Activated T-helper 1 cell treated with anti-CD3 and anti-CD28 coated beads, Interleukin-12 subunit alpha, Interleukin-12 subunit beta, Interleukin-2, Interleukin-4 antibody, amounts not matched to agents 30 ng/mL and 10 ng/mL and 1 ng/mL, durations not matched to agents 14 hours and 24 hours and 36 hours (primary cell): ENCODE measurements at regions not wholly inside any gene's neighbourhood (a gene's known extent, or its start where the extent isn't known, plus 50 kb on each side); places are given as distances from the start of the nearest gene placed in this dataset.
"Not testable (repeated sequence)": the region's sequence is repeated elsewhere in the genome, so short reads cannot be mapped to it uniquely, and the experiment has no call there.

ENCODE experiments used
- DNase-seq: peaks from one replicate; pipeline ENCODE4 v3.0.0; 2021; ENCODE audit warnings: low spot score
- H3K27ac Mint-ChIP-seq: one replicate; pipeline ENCODE4 v1.8.0; 2021; ENCODE audit warnings: mild to moderate bottlenecking, mixed read lengths
- H3K27me3 Mint-ChIP-seq: one replicate; pipeline ENCODE4 v1.8.0; 2022; ENCODE audit warnings: mild to moderate bottlenecking, moderate library complexity, mixed read lengths; ENCODE audit not compliant: insufficient read depth
- H3K36me3 Mint-ChIP-seq: one replicate; pipeline ENCODE4 v1.8.0; 2021; ENCODE audit warnings: low read depth, mixed read lengths
- H3K4me1 Mint-ChIP-seq: one replicate; pipeline ENCODE4 v1.8.0; 2021; ENCODE audit warnings: low read depth, mixed read lengths
- H3K4me3 Mint-ChIP-seq: one replicate; pipeline ENCODE4 v1.8.0; 2021; ENCODE audit warnings: mild to moderate bottlenecking, moderate library complexity, mixed read lengths
- H3K9me3 Mint-ChIP-seq: one replicate; pipeline ENCODE4 v1.8.0; 2021; ENCODE audit warnings: mixed read lengths
- intact Hi-C: fragments of 100-400 bp; cut with micrococcal nuclease; formaldehyde crosslinking; loops from one replicate; pipeline ENCODE4 v1.15.1; 2024

GRCh38 chr5:176041248-176041994 lies 73.3 kb upstream of the THOC3 start:
- DNase-seq, H3K9me3 Mint-ChIP-seq, H3K27ac Mint-ChIP-seq, H3K4me3 Mint-ChIP-seq, H3K36me3 Mint-ChIP-seq, H3K4me1 Mint-ChIP-seq, intact Hi-C loops, H3K27me3 Mint-ChIP-seq: not testable (repeated sequence)

- H3K4me3 Mint-ChIP-seq, intact Hi-C loops, H3K27me3 Mint-ChIP-seq, DNase-seq, H3K9me3 Mint-ChIP-seq, H3K27ac Mint-ChIP-seq, H3K36me3 Mint-ChIP-seq, H3K4me1 Mint-ChIP-seq: not testable (repeated sequence)
These were observed 74.0 kb upstream of the THOC3 start for GRCh38 chr5:176042020-176042658.

GRCh38 chr5:176043252-176043829 lies 75.2 kb upstream of the THOC3 start:
- H3K27ac Mint-ChIP-seq, H3K4me1 Mint-ChIP-seq, H3K4me3 Mint-ChIP-seq, intact Hi-C loops, H3K9me3 Mint-ChIP-seq, H3K36me3 Mint-ChIP-seq, DNase-seq, H3K27me3 Mint-ChIP-seq: not testable (repeated sequence)

DNA sequence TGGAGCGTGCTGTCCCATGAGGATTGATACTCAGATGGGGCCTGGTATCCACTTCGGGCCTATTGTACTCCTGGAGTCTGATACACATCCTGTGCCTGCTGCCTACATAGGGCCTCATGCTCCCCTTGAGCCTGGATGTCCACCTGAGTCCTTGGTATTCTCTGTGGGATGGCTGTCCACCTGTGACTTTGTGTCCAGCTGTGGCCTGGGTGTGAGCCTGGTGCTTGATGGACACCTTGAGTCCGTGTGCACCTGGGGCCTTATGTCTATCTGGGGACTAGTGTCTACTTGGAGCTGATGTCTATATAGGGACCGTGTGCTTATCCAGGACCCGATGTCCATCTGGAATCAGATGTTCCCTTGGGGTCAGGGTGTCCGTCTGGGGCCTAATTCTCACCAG lies 75.9 kb upstream of the THOC3 start:
- not testable (repeated sequence) for H3K27me3 Mint-ChIP-seq

GRCh38 chr5:176044431-176044830 lies 76.3 kb upstream of the THOC3 start:
- H3K27ac Mint-ChIP-seq, H3K9me3 Mint-ChIP-seq, H3K4me1 Mint-ChIP-seq, DNase-seq, intact Hi-C loops, H3K36me3 Mint-ChIP-seq, H3K4me3 Mint-ChIP-seq, H3K27me3 Mint-ChIP-seq: not testable (repeated sequence)

More for the DNA sequence above, 75.9 kb upstream of the THOC3 start:
- H3K4me3 Mint-ChIP-seq, H3K4me1 Mint-ChIP-seq, DNase-seq, H3K9me3 Mint-ChIP-seq, intact Hi-C loops, H3K36me3 Mint-ChIP-seq, H3K27ac Mint-ChIP-seq: not testable (repeated sequence)

- H3K36me3 Mint-ChIP-seq, intact Hi-C loops, DNase-seq, H3K4me3 Mint-ChIP-seq, H3K4me1 Mint-ChIP-seq, H3K27ac Mint-ChIP-seq, H3K9me3 Mint-ChIP-seq, H3K27me3 Mint-ChIP-seq: not testable (repeated sequence)
These were observed 77.3 kb upstream of the THOC3 start for GRCh38 chr5:176045442-176045841.

DNA sequence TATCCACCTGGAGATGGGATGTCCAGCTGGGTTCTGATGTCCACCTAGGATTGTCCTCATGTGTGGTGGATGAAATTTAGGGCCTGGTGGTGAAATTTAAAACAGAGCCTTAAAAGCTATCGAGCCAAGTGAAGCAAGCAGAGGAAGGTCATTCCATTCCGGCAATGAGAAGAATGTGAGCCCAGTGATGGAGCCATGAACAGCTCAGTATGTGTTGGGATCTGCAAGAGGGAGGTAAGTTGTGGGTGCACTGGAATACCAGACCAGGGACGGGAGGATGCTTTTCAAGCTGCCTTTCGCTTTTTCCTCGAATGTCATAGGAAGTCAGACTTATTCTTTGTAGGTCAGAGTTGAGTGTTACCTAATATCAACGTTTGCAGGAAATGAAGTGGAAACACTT lies 80.6 kb upstream of the THOC3 start:
- H3K9me3 Mint-ChIP-seq, H3K4me3 Mint-ChIP-seq, H3K27ac Mint-ChIP-seq, DNase-seq, intact Hi-C loops, H3K36me3 Mint-ChIP-seq, H3K4me1 Mint-ChIP-seq, H3K27me3 Mint-ChIP-seq: not testable (repeated sequence)

DNA sequence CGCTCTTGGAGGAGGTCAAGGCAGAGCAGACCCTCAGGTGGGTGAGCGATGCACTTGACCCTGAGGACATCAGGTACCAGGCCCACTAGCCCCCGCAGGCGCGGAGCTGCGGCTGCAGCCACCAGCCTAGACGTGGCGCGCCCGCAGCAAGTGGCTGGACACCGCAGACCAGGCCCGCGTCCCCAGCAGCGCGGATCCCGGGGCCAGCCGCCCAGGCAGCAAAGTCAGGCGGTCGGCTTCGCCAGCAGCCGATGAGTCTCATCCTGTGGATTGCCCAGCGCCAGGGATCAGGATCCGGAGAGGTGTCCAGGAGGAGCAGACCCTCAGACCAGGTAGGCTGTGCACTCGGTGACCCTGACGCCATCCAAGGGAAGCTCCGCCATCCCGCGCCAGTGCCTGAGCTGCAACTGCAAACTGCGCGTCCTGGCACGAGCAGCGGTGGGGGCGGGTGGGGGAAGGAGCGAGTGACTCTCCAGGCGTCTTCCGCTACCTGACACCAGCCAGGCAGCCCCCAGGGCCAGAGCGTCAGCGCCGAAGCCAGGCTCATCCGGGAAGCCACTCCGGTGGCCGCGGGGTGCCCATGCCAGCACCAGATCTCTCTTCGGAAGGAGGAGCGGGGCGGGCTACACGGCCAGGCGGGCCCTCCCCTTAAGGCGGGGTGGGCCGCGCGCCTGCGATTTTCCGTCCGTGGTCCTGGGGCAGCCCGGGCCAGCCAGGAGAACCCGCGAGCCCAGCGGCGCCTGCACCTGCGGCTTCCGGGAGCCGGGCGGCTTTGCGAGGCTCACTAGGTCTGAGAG lies 92.6 kb upstream of the THOC3 start:
- DNase-seq, H3K9me3 Mint-ChIP-seq, H3K4me1 Mint-ChIP-seq, intact Hi-C loops, H3K4me3 Mint-ChIP-seq, H3K27ac Mint-ChIP-seq, H3K27me3 Mint-ChIP-seq, H3K36me3 Mint-ChIP-seq: not testable (repeated sequence)

- H3K27ac Mint-ChIP-seq, H3K27me3 Mint-ChIP-seq, H3K4me1 Mint-ChIP-seq, H3K36me3 Mint-ChIP-seq, intact Hi-C loops, H3K4me3 Mint-ChIP-seq, H3K9me3 Mint-ChIP-seq, DNase-seq: not testable (repeated sequence)
These were observed 93.1 kb upstream of the THOC3 start for GRCh38 chr5:176061269-176061622.

- H3K4me1 Mint-ChIP-seq, H3K36me3 Mint-ChIP-seq, H3K9me3 Mint-ChIP-seq, H3K27ac Mint-ChIP-seq, H3K27me3 Mint-ChIP-seq, DNase-seq, intact Hi-C loops, H3K4me3 Mint-ChIP-seq: not testable (repeated sequence)
These were observed 93.5 kb upstream of the THOC3 start for GRCh38 chr5:176061660-176062059.

DNA sequence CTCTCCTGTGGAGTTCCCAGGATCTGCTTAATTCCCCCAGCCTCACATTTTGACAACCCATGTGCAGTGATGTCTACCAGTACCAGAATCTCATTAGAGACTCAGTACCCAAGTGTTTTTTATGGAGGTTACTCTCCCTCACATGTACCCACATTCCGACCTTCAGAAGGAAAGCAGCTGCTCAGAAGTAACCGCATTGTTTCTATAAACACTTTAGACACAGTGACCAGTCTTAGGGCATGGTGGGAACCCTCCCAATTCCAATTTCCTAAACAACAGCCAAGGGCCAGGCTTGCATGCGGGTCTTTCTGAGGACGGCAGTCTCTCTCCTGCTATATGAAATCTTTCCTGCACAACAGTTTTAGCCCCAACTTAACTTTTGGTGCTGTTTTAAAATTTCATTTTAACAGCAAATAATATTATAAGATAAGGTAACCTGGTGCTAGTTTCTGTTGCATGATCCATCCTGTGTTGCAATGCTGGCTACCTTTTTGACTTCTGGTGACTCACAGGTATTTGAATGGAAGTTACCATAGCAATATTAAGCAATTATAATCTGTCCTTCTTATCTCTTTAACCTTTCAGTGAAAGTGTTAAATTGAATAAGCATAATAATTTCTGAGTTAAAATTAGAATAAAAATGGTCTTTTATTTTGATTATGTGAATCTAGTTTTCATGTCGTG lies 98.3 kb upstream of the THOC3 start:
- H3K9me3 Mint-ChIP-seq, H3K27me3 Mint-ChIP-seq, H3K4me3 Mint-ChIP-seq, H3K4me1 Mint-ChIP-seq, H3K36me3 Mint-ChIP-seq, intact Hi-C loops, DNase-seq, H3K27ac Mint-ChIP-seq: not testable (repeated sequence)

DNA sequence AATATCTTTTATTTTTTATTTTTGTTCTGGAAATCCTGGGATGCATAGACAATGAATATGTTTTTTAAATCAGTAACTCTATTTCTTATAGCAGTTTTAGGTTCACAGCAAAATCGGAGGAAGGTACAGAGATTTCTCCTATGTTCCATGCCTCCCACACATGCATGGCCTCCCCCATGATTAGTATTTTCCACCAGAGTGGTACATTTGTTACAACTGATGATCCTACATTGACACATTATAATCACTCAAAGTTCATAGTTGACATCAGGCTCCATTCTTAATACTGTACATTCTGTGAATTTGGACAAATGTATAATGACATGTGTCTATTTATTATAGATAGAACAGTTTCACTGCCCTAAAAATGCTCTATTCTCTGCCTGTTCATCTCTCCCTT lies 99.0 kb upstream of the THOC3 start:
- H3K27me3 Mint-ChIP-seq, H3K4me1 Mint-ChIP-seq, intact Hi-C loops, DNase-seq, H3K4me3 Mint-ChIP-seq, H3K9me3 Mint-ChIP-seq, H3K36me3 Mint-ChIP-seq, H3K27ac Mint-ChIP-seq: not testable (repeated sequence)

DNA sequence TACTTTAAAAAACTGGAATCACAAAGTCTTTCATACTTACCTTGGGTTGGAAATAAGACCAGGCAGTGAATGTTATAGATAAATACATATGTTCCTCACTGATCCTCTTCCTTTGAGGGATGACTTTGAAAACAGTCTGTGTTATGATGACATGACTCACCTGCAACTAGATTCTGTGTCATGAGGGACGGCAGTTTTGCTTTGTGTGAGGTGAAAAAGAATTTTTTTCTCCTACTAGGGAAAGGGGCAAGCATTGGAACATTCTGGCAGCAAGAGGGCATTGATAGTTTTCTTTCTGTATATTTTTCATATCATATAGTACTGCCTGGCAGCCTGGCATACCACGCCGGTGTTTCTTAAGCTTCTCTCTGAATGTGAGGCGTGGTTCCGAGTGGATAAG lies 99.8 kb upstream of the THOC3 start:
- H3K4me1 Mint-ChIP-seq, result not testable (repeated sequence)

More for the DNA sequence above, 99.8 kb upstream of the THOC3 start:
- H3K9me3 Mint-ChIP-seq, H3K27me3 Mint-ChIP-seq, intact Hi-C loops, DNase-seq, H3K4me3 Mint-ChIP-seq, H3K27ac Mint-ChIP-seq, H3K36me3 Mint-ChIP-seq: not testable (repeated sequence)
